ENCODE measurements at regions not wholly inside any gene's neighbourhood (a gene's known extent, or its start where the extent isn't known, plus 50 kb on each side); places are given as distances from the start of the nearest gene placed in this dataset.

- Mint-ChIP-seq H3K27me3 (no peaks in the 10 kb centered on the region), H3K27ac (no peak overlapping the region), H3K4me1 (ENCODE audit: low read depth) (peaks cover 11% of the 10 kb centered on the region), H3K9me3 (ENCODE audit: low read depth) (no peaks in the 10 kb centered on the region), H3K4me3 (ENCODE audit: low read depth) (no peak overlapping the region), H3K36me3 (ENCODE audit: insufficient read depth) (no peaks in the 10 kb centered on the region)
- TF ChIP-seq, protein P1, sequence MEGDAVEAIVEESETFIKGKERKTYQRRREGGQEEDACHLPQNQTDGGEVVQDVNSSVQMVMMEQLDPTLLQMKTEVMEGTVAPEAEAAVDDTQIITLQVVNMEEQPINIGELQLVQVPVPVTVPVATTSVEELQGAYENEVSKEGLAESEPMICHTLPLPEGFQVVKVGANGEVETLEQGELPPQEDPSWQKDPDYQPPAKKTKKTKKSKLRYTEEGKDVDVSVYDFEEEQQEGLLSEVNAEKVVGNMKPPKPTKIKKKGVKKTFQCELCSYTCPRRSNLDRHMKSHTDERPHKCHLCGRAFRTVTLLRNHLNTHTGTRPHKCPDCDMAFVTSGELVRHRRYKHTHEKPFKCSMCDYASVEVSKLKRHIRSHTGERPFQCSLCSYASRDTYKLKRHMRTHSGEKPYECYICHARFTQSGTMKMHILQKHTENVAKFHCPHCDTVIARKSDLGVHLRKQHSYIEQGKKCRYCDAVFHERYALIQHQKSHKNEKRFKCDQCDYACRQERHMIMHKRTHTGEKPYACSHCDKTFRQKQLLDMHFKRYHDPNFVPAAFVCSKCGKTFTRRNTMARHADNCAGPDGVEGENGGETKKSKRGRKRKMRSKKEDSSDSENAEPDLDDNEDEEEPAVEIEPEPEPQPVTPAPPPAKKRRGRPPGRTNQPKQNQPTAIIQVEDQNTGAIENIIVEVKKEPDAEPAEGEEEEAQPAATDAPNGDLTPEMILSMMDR (IDR thresholded peaks at IDR 0.05; ENCODE audit: unreplicated experiment) = no peak
- DNase-seq (ENCODE audit: low spot score, unreplicated experiment) = no peak
These were observed 97.3 kb upstream of the NOCT start for GRCh38 chr4:138918169-138918869.

DNA sequence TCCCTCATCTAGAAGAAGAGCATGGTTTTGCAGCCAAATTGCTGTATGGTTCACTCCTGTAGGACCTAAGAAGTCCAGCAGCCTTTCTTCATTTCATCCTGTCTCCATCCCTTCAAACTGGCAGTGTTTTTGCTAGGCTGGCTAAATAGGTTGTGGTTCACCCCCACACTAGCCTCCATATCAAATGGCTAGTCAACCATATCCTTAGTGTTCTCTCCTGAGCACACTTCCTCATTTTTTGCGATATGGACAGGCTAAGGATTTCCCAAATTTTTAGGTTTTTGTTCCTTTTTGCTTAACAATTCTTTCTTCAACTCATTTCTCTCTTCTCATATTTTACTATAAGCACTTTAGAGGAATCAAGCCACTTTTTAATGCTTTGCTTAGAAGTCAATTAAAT is 98.8 kb upstream of the NOCT start:
- Mint-ChIP-seq H3K27ac (no peak overlapping the region), H3K9me3 (ENCODE audit: low read depth) (no peaks in the 10 kb centered on the region)

DNA sequence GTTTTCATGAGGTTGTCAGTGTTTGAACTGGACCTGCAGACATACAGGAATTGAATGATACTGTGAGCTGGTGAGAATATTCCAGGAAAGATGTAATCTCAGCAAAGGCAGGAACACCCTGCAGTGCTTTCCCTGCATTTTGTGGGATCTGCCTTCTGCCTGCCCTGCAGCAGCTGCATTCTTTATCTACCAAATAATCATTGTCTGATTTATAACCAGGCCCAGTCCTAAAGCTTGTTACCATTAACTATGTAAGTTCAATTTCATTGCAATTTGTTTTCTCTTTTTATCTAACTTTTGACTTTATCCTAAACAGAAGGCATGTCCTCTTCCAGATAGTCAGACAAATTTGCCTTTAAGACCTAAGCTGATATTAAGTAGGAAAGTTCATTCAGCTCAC is 99.8 kb upstream of the NOCT start:
- DNase-seq (ENCODE audit: low spot score, unreplicated experiment) = no peak
- H3K36me3 Mint-ChIP-seq (ENCODE audit: insufficient read depth) = no peaks in the 10 kb centered on the region
- TF ChIP-seq, protein P1 (IDR thresholded peaks at IDR 0.05; ENCODE audit: unreplicated experiment) = no peak
- no peaks in the 10 kb centered on the region for H3K9me3 Mint-ChIP-seq (ENCODE audit: low read depth)
- H3K4me3 Mint-ChIP-seq (ENCODE audit: low read depth) = no peak overlapping the region
- no peak overlapping the region for H3K27ac Mint-ChIP-seq
- H3K4me1 Mint-ChIP-seq (ENCODE audit: low read depth) = peaks cover 34% of the 10 kb centered on the region
- no peaks in the 10 kb centered on the region for H3K27me3 Mint-ChIP-seq

More for the DNA sequence above, 98.8 kb upstream of the NOCT start:
- H3K4me3 Mint-ChIP-seq (ENCODE audit: low read depth) = no peak overlapping the region
- no peak for DNase-seq (ENCODE audit: low spot score, unreplicated experiment)
- H3K36me3 Mint-ChIP-seq (ENCODE audit: insufficient read depth) = no peaks in the 10 kb centered on the region
- peaks cover 24% of the 10 kb centered on the region for H3K4me1 Mint-ChIP-seq (ENCODE audit: low read depth)
- H3K27me3 Mint-ChIP-seq = no peaks in the 10 kb centered on the region
- TF ChIP-seq, protein P1 (IDR thresholded peaks at IDR 0.05; ENCODE audit: unreplicated experiment) = no peak

DNA sequence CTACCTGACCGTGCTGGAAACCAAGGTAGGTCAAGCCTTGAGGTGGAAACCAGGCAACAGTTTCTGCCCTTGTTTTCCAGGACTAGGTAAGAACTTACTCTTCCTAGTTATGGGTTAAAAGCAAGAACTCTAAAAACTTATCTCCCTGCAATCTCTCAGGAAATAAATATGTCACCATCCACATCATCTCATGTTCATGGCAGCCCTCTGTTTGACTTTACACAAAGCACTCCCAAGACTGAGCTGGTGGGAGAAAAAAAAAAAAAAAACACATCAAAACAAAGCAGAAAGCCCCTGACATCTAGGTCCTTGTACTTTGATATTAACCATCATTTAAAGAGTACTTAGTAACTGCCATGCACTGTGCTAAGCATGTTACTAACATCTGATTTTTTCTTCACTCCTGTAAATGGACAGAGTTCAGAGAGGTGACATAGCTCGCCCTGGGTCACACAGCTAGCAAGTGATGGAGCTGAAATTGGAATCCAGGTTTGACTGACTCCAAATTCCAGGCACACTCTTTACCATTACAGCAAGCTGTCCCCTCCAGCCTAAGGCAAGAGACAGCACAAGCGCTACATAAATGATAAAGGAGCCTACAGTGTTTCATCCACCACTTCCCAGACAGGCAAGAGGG is 102.8 kb upstream of the NOCT start:
- no peak for DNase-seq (ENCODE audit: low spot score, unreplicated experiment)
- H3K27ac Mint-ChIP-seq = peak overlapping the region; percentile 93
- H3K4me1 Mint-ChIP-seq (ENCODE audit: low read depth) = peaks cover 50% of the 10 kb centered on the region
- no peaks in the 10 kb centered on the region for H3K27me3 Mint-ChIP-seq
- peak overlapping the region; percentile 25 for H3K4me3 Mint-ChIP-seq (ENCODE audit: low read depth)
- H3K9me3 Mint-ChIP-seq (ENCODE audit: low read depth) = no peaks in the 10 kb centered on the region
- TF ChIP-seq, protein P1 (IDR thresholded peaks at IDR 0.05; ENCODE audit: unreplicated experiment) = no peak
- H3K36me3 Mint-ChIP-seq (ENCODE audit: insufficient read depth) = no peaks in the 10 kb centered on the region

GRCh38 chr4:138911909-138912703 is 103.5 kb upstream of the NOCT start:
- Mint-ChIP-seq H3K4me1 (ENCODE audit: low read depth) (peaks cover 54% of the 10 kb centered on the region), H3K36me3 (ENCODE audit: insufficient read depth) (no peaks in the 10 kb centered on the region), H3K27ac (peak overlapping the region; percentile 93), H3K27me3 (no peaks in the 10 kb centered on the region), H3K9me3 (ENCODE audit: low read depth) (no peaks in the 10 kb centered on the region), H3K4me3 (ENCODE audit: low read depth) (peak overlapping the region; percentile 25)
- TF ChIP-seq, protein P1 (IDR thresholded peaks at IDR 0.05; ENCODE audit: unreplicated experiment) = no peak
- DNase-seq (ENCODE audit: low spot score, unreplicated experiment) = no peak

All from progenitor cell of endocrine pancreas (in vitro differentiated cells).